Stimulated activated CD4-positive, alpha-beta T cell treated with anti-CD3 and anti-CD28 coated beads, Interleukin-12 subunit alpha, Interleukin-12 subunit beta, amount 100 ng/mL, for 4 hours (primary cell): ENCODE measurements at regions not wholly inside any gene's neighbourhood (a gene's known extent, or its start where the extent isn't known, plus 50 kb on each side); places are given as distances from the start of the nearest gene placed in this dataset.

Experiments used
- DNase-seq: peaks from one replicate; pipeline ENCODE4 v3.0.0-alpha.2; 2020

DNA sequence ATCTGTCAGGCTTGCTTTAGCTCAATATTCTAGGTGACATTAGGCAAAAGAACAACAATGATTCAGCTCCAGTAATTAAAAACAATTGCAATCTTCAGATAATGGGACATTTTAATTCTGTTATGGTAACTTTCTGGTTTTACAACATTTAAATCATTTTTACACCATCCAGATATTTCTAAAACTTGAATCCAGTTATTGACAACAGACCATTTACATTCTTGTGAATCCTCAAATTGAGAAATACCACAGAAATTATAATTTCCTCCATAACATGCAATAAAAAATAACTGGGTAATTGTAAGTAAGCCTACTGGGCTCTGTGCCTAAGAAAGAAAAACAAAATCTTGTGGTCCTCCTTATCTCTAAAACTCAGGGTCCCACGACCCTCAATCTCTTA, 195.0 kb upstream of the S100G start:
- DNase-seq: no peak

DNA sequence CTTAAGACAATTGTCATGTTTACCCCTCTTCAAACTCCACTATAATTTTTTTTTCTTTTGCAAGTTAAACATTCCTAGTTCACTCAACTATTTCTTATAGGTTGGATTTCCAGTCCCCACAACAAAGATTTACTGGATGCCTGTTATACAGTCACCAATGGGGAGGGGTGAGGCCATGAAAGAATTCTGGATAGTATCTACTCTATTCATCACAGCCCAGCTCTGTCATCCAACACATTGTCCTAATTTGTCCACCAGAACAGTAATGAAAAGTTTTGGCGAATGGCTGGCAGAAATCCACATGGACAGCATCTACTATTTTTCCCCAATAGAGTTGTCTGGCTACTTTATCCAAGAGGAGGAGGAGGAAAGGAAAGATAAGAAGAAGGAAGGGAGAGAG, 192.7 kb upstream of the S100G start:
- DNase-seq: no peak

DNA sequence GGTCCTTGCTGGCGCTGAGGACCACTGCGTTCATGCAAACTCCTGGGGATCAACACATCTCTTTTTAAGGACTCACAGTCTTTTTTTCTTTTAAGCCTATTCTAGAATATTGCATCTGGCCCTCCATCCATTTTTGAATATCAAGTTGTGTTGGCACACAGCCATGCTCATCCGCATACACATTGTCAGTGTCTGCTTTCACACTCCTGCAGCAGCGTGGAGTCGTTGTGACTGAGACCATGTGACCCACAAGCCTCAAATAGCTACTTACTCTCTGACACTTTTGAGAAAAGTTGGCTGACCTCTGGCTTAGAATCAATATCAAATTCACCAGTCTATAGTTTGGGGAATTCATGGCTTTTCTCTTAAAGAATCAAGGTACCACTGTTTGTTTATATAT, 191.8 kb upstream of the S100G start:
- no peak for DNase-seq

- DNase-seq: no peak
Measured at GRCh38 chrX:16459008-16459407, 190.9 kb upstream of the S100G start.

GRCh38 chrX:16461968-16462367, 188.0 kb upstream of the S100G start:
- DNase-seq: no peak

GRCh38 chrX:16462912-16463311, 187.0 kb upstream of the S100G start:
- DNase-seq: no peak

- DNase-seq: no peak
Measured at GRCh38 chrX:16464369-16464768, 185.6 kb upstream of the S100G start.

DNA sequence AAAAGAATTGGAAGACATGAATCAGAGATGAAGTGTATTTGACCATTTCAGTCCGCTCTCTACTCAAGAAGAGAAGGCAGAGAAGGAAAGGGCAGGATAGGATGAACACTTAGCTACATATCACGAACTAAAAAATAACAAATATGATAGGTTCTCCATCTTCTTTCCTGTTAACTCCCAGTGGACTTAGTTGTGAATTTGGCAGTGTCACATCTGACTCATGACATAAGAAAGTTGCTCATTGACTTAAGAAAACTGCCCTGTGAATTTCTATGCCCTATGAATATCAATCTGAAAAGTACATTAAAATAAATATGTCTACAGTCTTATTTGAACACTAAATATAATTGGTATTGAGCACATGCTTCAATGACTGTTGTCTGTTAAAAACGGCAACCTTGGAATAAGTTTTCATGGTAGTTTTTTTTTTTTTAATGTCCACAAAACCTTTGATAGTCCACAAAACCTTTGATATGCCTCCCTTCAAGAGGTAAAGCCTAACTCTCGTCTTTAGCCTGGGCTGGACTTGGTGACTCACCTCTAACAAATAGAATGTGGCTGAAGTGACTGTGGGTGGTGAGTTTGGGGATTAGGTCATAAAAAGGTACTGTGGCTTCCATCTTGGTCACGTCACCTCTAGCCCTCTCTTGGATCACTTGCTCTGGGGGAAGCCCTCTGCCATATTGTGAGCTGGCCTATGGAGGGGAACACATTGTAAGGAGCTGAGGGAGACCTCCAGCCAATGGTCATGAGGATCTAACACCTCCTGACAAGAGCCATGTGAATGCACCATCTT, 184.7 kb upstream of the S100G start:
- DNase-seq: no peak

DNA sequence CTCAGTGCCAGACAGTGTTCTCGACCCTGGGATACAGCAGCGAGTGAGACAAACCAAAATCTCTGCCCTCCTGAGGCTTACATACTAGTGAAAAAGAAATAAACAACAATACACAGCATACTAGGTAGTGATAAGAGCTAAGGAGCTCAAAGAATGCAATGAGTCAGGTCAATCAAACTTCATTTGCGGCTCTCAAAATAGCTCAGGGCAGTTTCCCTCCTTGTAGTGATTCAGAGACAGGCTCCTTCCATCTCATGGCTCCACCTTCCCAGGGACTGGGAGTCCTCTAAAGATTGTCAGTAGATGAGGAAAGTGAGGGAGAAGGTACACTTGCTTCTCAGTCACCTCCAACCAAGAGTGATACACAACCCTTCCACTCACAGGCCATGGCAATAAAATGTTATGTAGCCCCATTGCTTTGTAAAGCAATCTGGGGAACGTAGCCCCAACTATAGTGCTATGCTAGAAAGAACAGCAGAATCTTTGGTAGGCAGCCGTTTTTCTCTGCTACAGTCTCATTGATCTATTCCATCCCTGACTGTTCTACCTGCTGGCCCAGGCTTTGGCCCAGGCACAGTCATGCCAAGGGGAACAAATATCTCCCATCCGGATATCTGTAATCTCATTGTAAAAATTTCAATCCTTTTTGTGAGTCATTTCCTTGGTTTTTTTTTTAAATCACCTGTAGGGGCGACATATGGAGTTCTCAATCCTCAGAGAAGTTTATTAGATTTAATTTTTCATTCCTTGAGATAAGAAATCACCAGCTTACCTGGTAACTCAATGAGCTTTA, 183.1 kb upstream of the S100G start:
- no peak for DNase-seq

DNA sequence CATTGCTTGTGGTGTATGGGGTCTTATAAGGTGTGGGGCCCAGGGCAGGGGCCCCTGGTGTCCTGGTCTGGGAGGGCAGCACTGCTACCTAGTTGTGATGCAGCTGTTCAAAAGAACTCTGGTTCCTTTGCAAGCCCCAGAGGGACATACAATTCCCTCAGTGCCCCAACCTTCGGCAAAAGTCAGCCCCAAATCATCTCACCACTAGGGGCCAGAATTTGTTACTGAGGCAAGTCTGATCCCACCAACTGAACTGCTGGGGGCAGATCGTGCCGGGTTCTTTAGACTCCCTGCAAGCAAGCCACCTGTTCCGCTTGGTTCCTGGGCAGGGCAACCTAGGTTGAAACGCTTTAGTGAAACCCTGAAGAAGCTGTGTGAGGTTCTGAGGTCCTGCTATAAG, 180.1 kb upstream of the S100G start:
- no peak for DNase-seq

GRCh38 chrX:16472345-16472744, 177.6 kb upstream of the S100G start:
- no peak for DNase-seq

DNA sequence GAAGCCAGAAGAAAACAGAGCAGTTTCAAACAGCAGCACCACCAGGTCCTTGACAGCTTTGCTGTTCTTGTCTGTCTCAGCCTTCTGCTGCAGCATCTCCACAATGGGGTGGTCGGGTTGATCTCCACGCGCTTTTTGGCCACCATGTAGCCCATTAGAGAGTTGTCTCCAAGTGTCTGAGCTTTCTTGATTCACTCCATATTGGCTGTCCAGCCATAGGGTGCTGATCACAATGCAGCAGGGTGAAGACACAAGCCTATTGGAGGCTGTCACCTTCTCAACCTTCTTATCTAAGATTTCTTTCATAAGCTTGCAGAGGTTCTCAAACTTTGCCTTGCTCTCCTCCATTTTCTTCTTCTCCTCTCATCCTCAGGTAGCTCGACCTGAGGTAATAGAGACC, 175.4 kb upstream of the S100G start:
- DNase-seq: no peak

- no peak for DNase-seq
Measured at GRCh38 chrX:16476009-16476408, 173.9 kb upstream of the S100G start.

DNA sequence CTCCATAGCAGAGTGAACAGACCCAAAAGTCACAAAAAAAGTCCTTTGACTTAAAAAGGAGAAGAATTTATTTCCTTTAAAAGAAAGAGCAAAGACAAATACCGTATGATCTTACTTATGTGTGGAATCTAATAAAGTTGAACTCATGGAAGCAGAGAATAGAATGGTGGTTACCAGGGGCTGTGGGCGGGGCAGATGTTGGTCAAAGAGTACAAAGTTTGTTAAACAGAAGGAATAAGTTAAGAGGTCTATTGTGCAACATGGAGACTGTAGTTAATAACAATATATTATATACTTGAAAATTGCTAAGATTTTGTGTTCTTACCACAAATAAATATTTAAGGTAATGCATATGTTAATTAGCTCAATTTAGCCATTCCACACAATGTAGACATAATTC, 173.3 kb upstream of the S100G start:
- DNase-seq: no peak

- DNase-seq: no peak
Measured at GRCh38 chrX:16479206-16479869, 170.6 kb upstream of the S100G start.

- no peak for DNase-seq
Measured at GRCh38 chrX:16480049-16480448, 169.9 kb upstream of the S100G start.

DNA sequence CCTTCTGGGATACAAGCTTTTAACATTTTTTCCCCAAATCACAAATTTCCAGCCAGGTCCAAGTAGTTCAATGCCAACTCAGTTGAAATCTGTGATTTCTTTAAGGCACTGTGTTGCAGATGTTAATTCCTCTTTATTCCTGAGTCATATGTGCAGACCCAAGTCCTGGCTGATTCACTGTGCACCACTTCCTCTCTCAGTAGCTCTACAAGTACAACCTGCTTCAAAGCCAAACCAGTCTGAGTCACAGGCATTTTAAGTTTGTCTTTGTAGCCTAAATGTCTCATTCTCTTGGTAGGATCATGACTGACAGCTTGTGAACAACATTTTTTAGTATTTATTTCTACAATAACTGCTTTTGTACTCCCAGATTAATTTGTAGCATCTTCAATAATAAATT, 165.6 kb upstream of the S100G start:
- no peak for DNase-seq

GRCh38 chrX:16487620-16488385, 162.2 kb upstream of the S100G start:
- DNase-seq: no peak

DNA sequence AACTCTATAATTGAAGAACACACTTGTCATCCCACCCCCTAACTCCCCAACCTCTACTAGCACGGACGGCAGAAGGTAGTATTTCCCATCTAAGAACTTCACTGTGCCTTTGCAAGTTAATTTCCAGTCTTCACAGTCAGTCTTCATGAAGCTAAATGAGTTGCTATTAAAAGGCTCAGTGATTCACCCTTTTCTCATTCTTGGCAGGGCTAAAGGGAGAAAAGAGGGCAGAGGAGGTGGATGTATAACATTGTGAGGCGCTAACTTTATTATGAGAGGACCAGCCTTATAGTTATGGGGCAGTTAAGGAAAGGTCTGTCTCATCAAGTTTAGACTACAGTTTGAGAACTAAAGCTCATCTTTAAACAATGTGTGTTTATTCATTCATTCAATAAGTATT, 161.0 kb upstream of the S100G start:
- no peak for DNase-seq

DNA sequence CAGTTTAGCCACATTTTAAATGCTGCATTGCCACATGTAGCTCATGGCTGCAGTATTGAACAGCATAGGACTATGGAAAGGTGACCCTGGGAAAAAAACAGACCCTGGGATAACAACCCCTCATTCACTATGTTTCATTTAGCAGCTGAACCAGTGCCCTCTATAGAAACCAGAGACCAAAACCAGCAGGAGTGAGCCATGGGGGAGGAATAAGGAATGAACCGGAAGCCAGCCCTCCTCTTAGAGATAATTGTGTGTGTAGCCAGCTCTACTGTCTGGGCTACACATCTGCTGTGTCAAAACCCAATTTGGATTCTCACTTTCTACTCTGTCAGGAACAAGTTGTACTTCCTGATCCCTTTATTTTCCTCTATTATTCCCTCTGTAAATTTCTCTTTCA, 158.5 kb upstream of the S100G start:
- DNase-seq: no peak

- DNase-seq: no peak
Measured at GRCh38 chrX:16496175-16496574, 153.8 kb upstream of the S100G start.

DNA sequence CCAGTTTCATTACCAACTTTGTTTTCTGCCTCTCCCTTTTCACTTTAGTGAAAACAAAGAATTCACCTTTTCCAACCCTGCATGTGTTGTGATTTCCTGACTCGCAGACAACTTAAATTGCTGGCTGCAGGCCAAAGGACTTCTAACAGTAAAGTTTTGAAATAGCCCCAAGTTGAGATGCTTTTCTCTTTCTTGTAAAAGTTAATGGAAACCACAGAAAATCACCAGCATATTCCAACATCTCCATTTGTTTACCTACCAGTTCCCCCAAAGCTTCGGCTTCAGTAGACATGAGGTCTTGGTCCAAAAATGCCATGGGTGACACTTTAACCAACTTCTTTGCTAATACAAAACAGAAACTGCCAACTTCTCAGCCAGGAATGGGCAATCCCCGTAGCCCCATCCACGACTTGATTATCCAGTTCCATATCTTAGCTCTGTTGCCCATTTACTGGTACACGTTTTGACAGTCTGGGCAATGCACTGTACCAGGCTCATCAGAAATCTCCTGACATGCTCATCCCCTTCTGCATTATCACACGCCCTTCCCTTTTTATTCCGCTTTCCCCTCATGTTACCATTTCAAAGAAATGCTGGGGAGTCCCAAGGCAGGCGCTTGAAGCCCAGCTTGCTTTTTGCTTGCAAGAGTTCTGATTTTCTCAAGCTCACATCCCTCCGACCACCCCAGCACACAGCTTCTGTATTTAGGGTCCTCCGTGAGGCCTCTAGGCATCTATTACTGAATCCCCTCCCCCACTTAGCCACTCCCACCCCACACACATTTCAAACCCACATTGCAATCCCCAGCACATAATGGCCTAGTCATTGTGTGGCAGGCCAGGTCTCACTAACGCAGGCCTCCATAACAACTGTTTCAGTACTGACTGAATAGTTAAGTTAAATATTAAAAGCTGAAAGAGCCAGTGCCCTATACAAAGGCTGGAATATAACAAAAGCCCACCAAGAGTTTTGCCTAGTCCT, 137.9 kb upstream of the S100G start:
- no peak for DNase-seq
